HepG2 (cell line): ENCODE measurements at regions not wholly inside any gene's neighbourhood (a gene's known extent, or its start where the extent isn't known, plus 50 kb on each side); places are given as distances from the start of the nearest gene placed in this dataset.

Experiments
- ATAC-seq: fragments of 200-7000 bp; cut with Tn5 transposase; 3 replicates; pipeline ENCODE4 v1.9.1; 2020; ENCODE audit warnings: mild to moderate bottlenecking, moderate library complexity
- BruUV-seq: library from RNA; stranded (reverse); fragments of 400-500 nt; replicated peaks from 2 replicates; lab custom pipeline; 2021; lab: Mats Ljungman, UMichigan
- CTCF ChIA-PET: fragments of 300-600 bp; formaldehyde crosslinking; extraction: SDS; loops from one replicate; lab custom pipeline; 2021; ENCODE audit warnings: low total read pairs, inconsistent platforms, low intra/inter-chr PET ratio; lab: Yijun Ruan, JAX
- POLR2A ChIA-PET: fragments of 350-600 bp; sonication (Branson Sonifier 250); formaldehyde crosslinking; loops from one replicate; lab custom pipeline; 2020; ENCODE audit warnings: antibody characterized with exemption, inconsistent platforms; lab: Yijun Ruan, JAX
- DNase-seq: peaks from one replicate; pipeline ENCODE4 v3.0.0-alpha.2; 2015; ENCODE audit warnings: low spot score
- FAIRE-seq: peaks from 3 replicates; lab custom pipeline; 2011; peaks lifted over from hg19 to GRCh38; lab: Jason Lieb, UNC
- H2AFZ ChIP-seq: one replicate; pipeline ENCODE4 v1.6.1; 2011; ENCODE audit warnings: low read length, inconsistent platforms
- H3K27ac ChIP-seq: fragments of 300-600 bp; 3 replicates; pipeline ENCODE4 v1.8.0; 2011; ENCODE audit warnings: mixed run types, mild to moderate bottlenecking, mixed read lengths, low read length, inconsistent platforms; ENCODE audit not compliant: insufficient read depth; ENCODE audit errors: extremely low read length
- H3K27me3 ChIP-seq, 2 experiments: fragments of 200-600 bp in 1 of 2; 2 replicates in 1 of 2; 3 replicates in 1 of 2; pipeline versions ENCODE4 v1.6.0 to v1.8.0; 2011; ENCODE audit warnings: low read length in 2 of 2, mild to moderate bottlenecking in 2 of 2, moderate library complexity in 2 of 2, inconsistent platforms in 1 of 2; ENCODE audit not compliant: insufficient read depth in 2 of 2, control insufficient read depth in 1 of 2
- H3K36me3 ChIP-seq, 2 experiments: fragments of 200-600 bp in 1 of 2; replicated peaks in 1 of 2; 2 replicates in 1 of 2; 3 replicates in 1 of 2; pipeline versions ENCODE4 v1.5.1 to v1.8.0; 2011; ENCODE audit warnings: low read length in 2 of 2, inconsistent platforms in 1 of 2; ENCODE audit not compliant: insufficient read depth in 2 of 2, control insufficient read depth in 1 of 2
- H3K4me1 ChIP-seq: 2 replicates; pipeline ENCODE4 v1.5.1; 2012; ENCODE audit warnings: low read length, inconsistent platforms; ENCODE audit not compliant: insufficient read depth
- H3K4me2 ChIP-seq: 2 replicates; pipeline ENCODE4 v1.6.0; 2011; ENCODE audit warnings: low read depth, low read length, inconsistent platforms
- H3K4me3 ChIP-seq, 3 experiments: fragments of 200-600 bp in 1 of 3; sonication (generic), shearing (Covaris generic) in 1 of 3; replicated peaks in 1 of 3; 2 replicates each; pipeline ENCODE4 v1.5.1; 2011 to 2016; ENCODE audit warnings: low read length in 3 of 3, inconsistent platforms in 2 of 3, low read depth in 2 of 3, mild to moderate bottlenecking in 2 of 3, control low read depth in 1 of 3, mixed read lengths in 1 of 3; ENCODE audit not compliant: insufficient read depth in 1 of 3
- H3K79me2 ChIP-seq: one replicate; pipeline ENCODE4 v1.6.1; 2011; ENCODE audit warnings: low read length, inconsistent platforms; ENCODE audit not compliant: insufficient read depth
- H3K9ac ChIP-seq: 2 replicates; pipeline ENCODE4 v1.6.0; 2011; ENCODE audit warnings: mild to moderate bottlenecking, low read depth, low read length, inconsistent platforms; ENCODE audit not compliant: insufficient read depth
- H3K9me3 ChIP-seq: 2 replicates; pipeline ENCODE4 v1.5.1; 2012; ENCODE audit warnings: mild to moderate bottlenecking, low read length
- H4K20me1 ChIP-seq: 2 replicates; pipeline ENCODE4 v1.6.0; 2011; ENCODE audit warnings: inconsistent platforms, mild to moderate bottlenecking, low read length, moderate library complexity; ENCODE audit not compliant: insufficient read depth
- AGO1 ChIP-seq: fragments of 200-400 bp; formaldehyde crosslinking; IDR thresholded peaks from 2 replicates; pipeline ENCODE4 v1.6.1; 2017; ENCODE audit warnings: mild to moderate bottlenecking, low read depth, low read length, moderate library complexity; ENCODE audit not compliant: poor library complexity, severe bottlenecking
- ARNT2 ChIP-seq: sonication (generic); formaldehyde crosslinking; IDR thresholded peaks from 2 replicates; pipeline ENCODE4 v1.8.0; 2022; ENCODE audit warnings: mild to moderate bottlenecking, low read depth, missing genetic modification reagents, moderate library complexity
- BORCS8-MEF2B ChIP-seq: sonication (generic); formaldehyde crosslinking; IDR thresholded peaks from 2 replicates; pipeline ENCODE4 v1.8.0; 2022; ENCODE audit warnings: mild to moderate bottlenecking, missing genetic modification reagents
- CSRNP1 ChIP-seq: sonication (generic); formaldehyde crosslinking; IDR thresholded peaks from 2 replicates; pipeline ENCODE4 v1.8.1; 2023; ENCODE audit warnings: mild to moderate bottlenecking, missing genetic modification reagents
- FIP1L1 ChIP-seq: fragments of 200-400 bp; formaldehyde crosslinking; IDR thresholded peaks from 2 replicates; pipeline ENCODE4 v1.6.1; 2018; ENCODE audit warnings: low read depth, mild to moderate bottlenecking, low read length, moderate library complexity, borderline replicate concordance; ENCODE audit not compliant: insufficient read depth
- HINFP ChIP-seq: sonication (generic); formaldehyde crosslinking; IDR thresholded peaks from 2 replicates; pipeline ENCODE4 v1.4.0; 2020; ENCODE audit warnings: low read depth, mild to moderate bottlenecking, missing genetic modification reagents
- HOMEZ ChIP-seq: IDR thresholded peaks from 2 replicates; pipeline ENCODE4 v1.6.1; 2016; ENCODE audit warnings: low read depth
- HOXD1 ChIP-seq: sonication (generic); formaldehyde crosslinking; IDR thresholded peaks from 2 replicates; pipeline ENCODE4 v1.5.0; 2020; ENCODE audit warnings: missing genetic modification reagents
- RCOR2 ChIP-seq: IDR thresholded peaks from 2 replicates; pipeline ENCODE4 v1.6.1; 2016; ENCODE audit warnings: missing biosample characterization, missing genetic modification reagents
- SOX6 ChIP-seq, 2 experiments: fragments of 450-650 bp in 1 of 2; sonication (generic) in 1 of 2; formaldehyde crosslinking in 1 of 2; IDR thresholded peaks; 2 replicates each; pipeline versions ENCODE4 v1.4.0 to v1.6.1; 2017 to 2020; ENCODE audit warnings: antibody characterized with exemption in 1 of 2, mild to moderate bottlenecking in 1 of 2, missing genetic modification reagents in 1 of 2
- SPEN ChIP-seq: sonication (generic); formaldehyde crosslinking; IDR thresholded peaks from 2 replicates; pipeline ENCODE4 v1.5.1; 2020; ENCODE audit warnings: low read depth, mild to moderate bottlenecking, missing genetic modification reagents
- STAT6 ChIP-seq: sonication (generic); formaldehyde crosslinking; IDR thresholded peaks from 2 replicates; pipeline ENCODE4 v1.4.0; 2020; ENCODE audit warnings: missing genetic modification reagents, mild to moderate bottlenecking, borderline replicate concordance
- THAP7 ChIP-seq: sonication (generic); formaldehyde crosslinking; IDR thresholded peaks from 2 replicates; pipeline ENCODE4 v1.8.1; 2023; ENCODE audit warnings: mild to moderate bottlenecking, missing genetic modification reagents
- THYN1 ChIP-seq: sonication (generic); formaldehyde crosslinking; IDR thresholded peaks from 2 replicates; pipeline ENCODE4 v1.8.1; 2023; ENCODE audit warnings: low read depth, mild to moderate bottlenecking, moderate library complexity, missing genetic modification reagents, borderline replicate concordance
- ZNF329 ChIP-seq: sonication (generic); formaldehyde crosslinking; IDR thresholded peaks from 2 replicates; pipeline ENCODE4 v1.9.0; 2021; ENCODE audit warnings: low read depth, mild to moderate bottlenecking, missing genetic modification reagents
- ZNF660 ChIP-seq: sonication (generic); formaldehyde crosslinking; IDR thresholded peaks from 2 replicates; pipeline ENCODE4 v1.5.1; 2020; ENCODE audit warnings: mild to moderate bottlenecking, low read depth, missing genetic modification reagents, borderline replicate concordance
- ZSCAN9 ChIP-seq: IDR thresholded peaks from 2 replicates; pipeline ENCODE4 v1.6.1; 2016; ENCODE audit warnings: borderline replicate concordance
- WGBS: methylation state at CpG from one replicate; pipeline ENCODE4 v1.1.6; 2017; ENCODE audit warnings: low lambda C conversion rate; 5-methylcytosine and 5-hydroxymethylcytosine counted together
- in situ Hi-C: cut with HindIII; loops from 2 replicates; pipeline ENCODE4 v1.10.0; 2017; ENCODE audit warnings: low pct_unique_long_range_greater_than_20kb; ENCODE audit not compliant: extremely low pct_ligation_motif_present
- intact Hi-C: fragments of 100-400 bp; cut with micrococcal nuclease; formaldehyde crosslinking; loops from one replicate; pipeline ENCODE4 v1.10.0; 2022; ENCODE audit not compliant: unreplicated experiment

GRCh38 chr14:54322246-54322645, 74.6 kb upstream of the CDKN3 start:
- in situ Hi-C loops (no loop called here), intact Hi-C loops (no loop called here)
- Histone ChIP-seq H3K9ac (no peak overlapping the region), H4K20me1 (no peaks in the 10 kb centered on the region), H3K4me2 (no peak overlapping the region), H3K27ac (no peak overlapping the region), H3K9me3 (no peaks in the 10 kb centered on the region), H3K27me3 (peaks cover 0 to 1% of the 10 kb centered on the region in 2 experiments; a peak in 1 of 5 replicates), H3K79me2 (no peaks in the 10 kb centered on the region), H3K36me3 (no peaks in the 10 kb centered on the region), H3K4me3 (no peak overlapping the region), H3K4me1 (peaks cover 37% of the 10 kb centered on the region), H2AFZ (no peak overlapping the region)
- ATAC-seq (no peak), FAIRE-seq (no peak), DNase-seq (no peak)
- WGBS = 76% methylated on average over 7 of the region's 7 CpGs
- no TSS peak for BruUV-seq
- POLR2A ChIA-PET = no interaction called here
- CTCF ChIA-PET = no interaction called here
- TF ChIP-seq HOXD1 (CRISPR knock-in tag) (no peak), SOX6 (IDR thresholded peaks at IDR 0.05) (no peak), SOX6 (CRISPR knock-in tag; IDR thresholded peaks at IDR 0.05) (no peak), THYN1 (no peak), RCOR2 (CRISPR knock-in tag) (no peak), ZSCAN9 (no peak), AGO1 (no peak), ARNT2 (CRISPR knock-in tag) (no peak), BORCS8-MEF2B (CRISPR knock-in tag) (no peak), THAP7 (CRISPR knock-in tag) (no peak), ZNF329 (CRISPR knock-in tag) (no peak), HINFP (CRISPR knock-in tag) (no peak), ZNF660 (no peak), SPEN (CRISPR knock-in tag) (no peak), FIP1L1 (no peak), HOMEZ (CRISPR knock-in tag) (no peak), STAT6 (CRISPR knock-in tag) (no peak), CSRNP1 (CRISPR knock-in tag) (no peak)
